Neural progenitor cell (in vitro differentiated cells): ENCODE measurements at regions not wholly inside any gene's neighbourhood (a gene's known extent, or its start where the extent isn't known, plus 50 kb on each side); places are given as distances from the start of the nearest gene placed in this dataset.

Experiments used
- EZH2 ChIP-seq: fragments of 200-600 bp; sonication (generic); IDR thresholded peaks from 2 replicates; pipeline ENCODE4 v1.6.1; 2017; ENCODE audit warnings: antibody characterized with exemption, mild to moderate bottlenecking, moderate library complexity
- EZH2phosphoT487 ChIP-seq: fragments of 200-600 bp; sonication (generic); IDR thresholded peaks from 2 replicates; pipeline ENCODE4 v1.6.1; 2017; ENCODE audit warnings: antibody characterized with exemption
- TF ChIP-seq, protein P1 (sequence below): fragments of 200-600 bp; sonication (generic); IDR thresholded peaks from 2 replicates; pipeline ENCODE4 v1.5.1; 2017; ENCODE audit warnings: antibody characterized with exemption, mild to moderate bottlenecking

DNA sequence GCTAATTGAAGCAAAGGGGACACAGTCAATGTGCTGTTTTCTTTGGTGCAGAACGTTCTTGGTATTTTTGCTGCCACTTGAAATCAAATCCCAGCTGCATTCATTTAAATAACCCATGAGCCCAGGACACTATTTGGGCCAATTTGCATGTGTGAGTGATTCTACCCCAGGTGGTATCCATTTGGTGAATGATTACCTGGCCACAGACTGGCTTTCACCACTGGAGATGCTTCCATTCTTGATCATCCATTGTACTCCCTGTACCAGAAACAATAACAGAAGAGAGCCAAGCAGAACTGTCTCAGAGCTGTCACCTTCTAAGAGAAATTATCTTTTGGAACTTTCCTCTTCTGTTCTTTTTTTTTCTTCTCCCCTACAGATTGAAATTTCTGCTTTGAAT lies 139.7 kb upstream of the RARB start:
- TF ChIP-seq, protein P1, sequence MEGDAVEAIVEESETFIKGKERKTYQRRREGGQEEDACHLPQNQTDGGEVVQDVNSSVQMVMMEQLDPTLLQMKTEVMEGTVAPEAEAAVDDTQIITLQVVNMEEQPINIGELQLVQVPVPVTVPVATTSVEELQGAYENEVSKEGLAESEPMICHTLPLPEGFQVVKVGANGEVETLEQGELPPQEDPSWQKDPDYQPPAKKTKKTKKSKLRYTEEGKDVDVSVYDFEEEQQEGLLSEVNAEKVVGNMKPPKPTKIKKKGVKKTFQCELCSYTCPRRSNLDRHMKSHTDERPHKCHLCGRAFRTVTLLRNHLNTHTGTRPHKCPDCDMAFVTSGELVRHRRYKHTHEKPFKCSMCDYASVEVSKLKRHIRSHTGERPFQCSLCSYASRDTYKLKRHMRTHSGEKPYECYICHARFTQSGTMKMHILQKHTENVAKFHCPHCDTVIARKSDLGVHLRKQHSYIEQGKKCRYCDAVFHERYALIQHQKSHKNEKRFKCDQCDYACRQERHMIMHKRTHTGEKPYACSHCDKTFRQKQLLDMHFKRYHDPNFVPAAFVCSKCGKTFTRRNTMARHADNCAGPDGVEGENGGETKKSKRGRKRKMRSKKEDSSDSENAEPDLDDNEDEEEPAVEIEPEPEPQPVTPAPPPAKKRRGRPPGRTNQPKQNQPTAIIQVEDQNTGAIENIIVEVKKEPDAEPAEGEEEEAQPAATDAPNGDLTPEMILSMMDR, result no peak
- no peak for TF ChIP-seq EZH2
- TF ChIP-seq EZH2phosphoT487, result no peak
